MCF 10A (cell line): ENCODE measurements at regions not wholly inside any gene's neighbourhood (a gene's known extent, or its start where the extent isn't known, plus 50 kb on each side); places are given as distances from the start of the nearest gene placed in this dataset.

ENCODE experiments used
- BruUV-seq: library from RNA; stranded (reverse); fragments of 400-500 nt; replicated peaks from 2 replicates; lab custom pipeline; 2021; lab: Mats Ljungman, UMichigan
- CTCF ChIA-PET: fragments of 300-600 bp; sonication (Branson Sonifier 250); formaldehyde crosslinking; extraction: SDS; loops from one replicate; lab custom pipeline; 2021; ENCODE audit warnings: antibody characterized with exemption, inconsistent platforms; lab: Yijun Ruan, JAX
- POLR2A ChIA-PET: fragments of 300-600, 350-650 bp; sonication (Branson Sonifier 250); formaldehyde crosslinking; extraction: SDS; loops from one replicate; lab custom pipeline; 2020; ENCODE audit warnings: antibody characterized with exemption, inconsistent platforms; lab: Yijun Ruan, JAX
- DNase-seq: peaks from one replicate; pipeline ENCODE4 v3.0.0-alpha.2; 2018; ENCODE audit not compliant: unreplicated experiment
- H3K27ac Mint-ChIP-seq: one replicate; pipeline ENCODE4 v1.8.0; 2022; ENCODE audit warnings: mild to moderate bottlenecking, low read depth, mixed read lengths; ENCODE audit not compliant: unreplicated experiment
- H3K27me3 Mint-ChIP-seq: one replicate; pipeline ENCODE4 v1.8.0; 2022; ENCODE audit warnings: mixed read lengths; ENCODE audit not compliant: insufficient read depth, unreplicated experiment
- H3K36me3 Mint-ChIP-seq: one replicate; pipeline ENCODE4 v1.8.0; 2022; ENCODE audit warnings: mild to moderate bottlenecking, moderate library complexity, mixed read lengths; ENCODE audit not compliant: insufficient read depth, unreplicated experiment
- H3K4me1 Mint-ChIP-seq: one replicate; pipeline ENCODE4 v1.8.0; 2022; ENCODE audit warnings: mixed read lengths; ENCODE audit not compliant: insufficient read depth, unreplicated experiment
- H3K4me3 Mint-ChIP-seq: one replicate; pipeline ENCODE4 v1.8.0; 2022; ENCODE audit warnings: mild to moderate bottlenecking, moderate library complexity, mixed read lengths; ENCODE audit not compliant: unreplicated experiment
- H3K9me3 Mint-ChIP-seq: one replicate; pipeline ENCODE4 v1.8.0; 2022; ENCODE audit warnings: mixed read lengths; ENCODE audit not compliant: unreplicated experiment
- intact Hi-C: fragments of 100-400 bp; cut with micrococcal nuclease; formaldehyde crosslinking; loops from 2 replicates; pipeline ENCODE4 v1.14.1; 2022
- TF ChIP-seq, protein P1 (sequence below): fragments of 200-600 bp; IDR thresholded peaks from one replicate; pipeline ENCODE4 v1.8.0; 2022; ENCODE audit warnings: antibody characterized with exemption, mild to moderate bottlenecking; ENCODE audit not compliant: unreplicated experiment

DNA sequence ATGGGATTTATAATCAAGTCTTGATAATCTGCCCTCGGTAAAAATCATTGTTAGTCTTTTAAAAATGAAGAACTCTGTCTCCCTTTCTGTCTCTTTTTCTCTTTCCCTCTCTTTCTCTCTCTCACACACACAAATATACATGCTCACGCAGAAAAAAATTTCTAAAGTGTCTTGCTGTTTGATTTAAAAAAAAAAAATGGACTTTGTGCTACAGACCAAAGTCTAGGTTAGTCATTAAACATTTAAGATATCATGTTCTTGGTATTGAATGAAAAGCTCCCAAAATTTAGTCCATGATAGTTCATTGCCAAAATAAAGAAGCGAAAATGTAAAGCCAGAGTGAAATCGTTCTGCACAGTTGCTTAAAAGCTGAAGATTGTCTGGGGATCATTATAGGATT is 665.8 kb downstream of the SORCS1 start:
- Mint-ChIP-seq H3K4me3 (no peak overlapping the region), H3K4me1 (peaks cover 29% of the 10 kb centered on the region), H3K27ac (no peak overlapping the region), H3K27me3 (no peaks in the 10 kb centered on the region), H3K36me3 (no peaks in the 10 kb centered on the region), H3K9me3 (peaks cover 7% of the 10 kb centered on the region)
- intact Hi-C loops, result no loop called here
- BruUV-seq, result no TSS peak
- CTCF ChIA-PET, result interaction anchor here (0.6 kb wide), 1 partner anchor 1157 kb away, joined by 3 read pairs; no protein-coding TSS in a partner anchor
- POLR2A ChIA-PET, result interaction anchor here (0.7 kb wide), 1 partner anchor 10 kb away, joined by 4 read pairs; no protein-coding TSS in a partner anchor
- no peak for DNase-seq
- TF ChIP-seq, protein P1, sequence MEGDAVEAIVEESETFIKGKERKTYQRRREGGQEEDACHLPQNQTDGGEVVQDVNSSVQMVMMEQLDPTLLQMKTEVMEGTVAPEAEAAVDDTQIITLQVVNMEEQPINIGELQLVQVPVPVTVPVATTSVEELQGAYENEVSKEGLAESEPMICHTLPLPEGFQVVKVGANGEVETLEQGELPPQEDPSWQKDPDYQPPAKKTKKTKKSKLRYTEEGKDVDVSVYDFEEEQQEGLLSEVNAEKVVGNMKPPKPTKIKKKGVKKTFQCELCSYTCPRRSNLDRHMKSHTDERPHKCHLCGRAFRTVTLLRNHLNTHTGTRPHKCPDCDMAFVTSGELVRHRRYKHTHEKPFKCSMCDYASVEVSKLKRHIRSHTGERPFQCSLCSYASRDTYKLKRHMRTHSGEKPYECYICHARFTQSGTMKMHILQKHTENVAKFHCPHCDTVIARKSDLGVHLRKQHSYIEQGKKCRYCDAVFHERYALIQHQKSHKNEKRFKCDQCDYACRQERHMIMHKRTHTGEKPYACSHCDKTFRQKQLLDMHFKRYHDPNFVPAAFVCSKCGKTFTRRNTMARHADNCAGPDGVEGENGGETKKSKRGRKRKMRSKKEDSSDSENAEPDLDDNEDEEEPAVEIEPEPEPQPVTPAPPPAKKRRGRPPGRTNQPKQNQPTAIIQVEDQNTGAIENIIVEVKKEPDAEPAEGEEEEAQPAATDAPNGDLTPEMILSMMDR, result no peak

GRCh38 chr10:106495931-106496330 is 668.6 kb downstream of the SORCS1 start:
- Mint-ChIP-seq H3K27me3 (no peaks in the 10 kb centered on the region), H3K4me1 (peaks cover 19% of the 10 kb centered on the region), H3K9me3 (peaks cover 10% of the 10 kb centered on the region), H3K4me3 (no peak overlapping the region), H3K36me3 (no peaks in the 10 kb centered on the region), H3K27ac (no peak overlapping the region)
- POLR2A ChIA-PET, result interaction anchor here (0.8 kb wide), 1 partner anchor 55 kb away, joined by 3 read pairs; no protein-coding TSS in a partner anchor
- CTCF ChIA-PET, result interaction anchor here (0.9 kb wide), 1 partner anchor 9 kb away, joined by 3 read pairs; no protein-coding TSS in a partner anchor
- intact Hi-C loops, result no loop called here
- DNase-seq, result no peak
- BruUV-seq, result no TSS peak
- TF ChIP-seq, protein P1, result no peak

DNA sequence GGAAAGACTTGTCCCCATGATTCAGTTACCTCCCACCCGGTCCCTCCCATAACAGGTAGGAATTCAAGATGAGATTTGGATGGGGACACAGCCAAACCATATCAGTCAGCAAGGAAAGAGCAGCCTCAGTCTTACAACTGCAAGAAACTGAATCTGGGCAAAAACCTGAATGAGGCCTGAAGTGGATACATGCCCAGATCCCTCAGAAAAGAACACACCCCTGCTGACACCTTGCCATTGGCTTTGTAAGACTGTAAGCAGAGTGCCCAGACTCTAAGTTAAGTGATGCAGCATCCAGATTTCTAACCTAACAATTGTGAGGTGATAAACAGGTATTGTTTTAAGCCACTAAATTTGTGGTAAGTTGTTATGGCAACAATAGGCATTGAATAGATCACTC is 670.8 kb downstream of the SORCS1 start:
- ChIA-PET POLR2A (no interaction called here), CTCF (interaction anchor here (0.6 kb wide), 1 partner anchor 197 kb away, joined by 3 read pairs; no protein-coding TSS in a partner anchor)
- Mint-ChIP-seq H3K36me3 (no peaks in the 10 kb centered on the region), H3K4me3 (no peak overlapping the region), H3K9me3 (peaks cover 7% of the 10 kb centered on the region), H3K4me1 (no peaks in the 10 kb centered on the region), H3K27ac (no peak overlapping the region), H3K27me3 (no peaks in the 10 kb centered on the region)
- TF ChIP-seq, protein P1, result no peak
- DNase-seq, result no peak
- no TSS peak for BruUV-seq
- intact Hi-C loops, result no loop called here

DNA sequence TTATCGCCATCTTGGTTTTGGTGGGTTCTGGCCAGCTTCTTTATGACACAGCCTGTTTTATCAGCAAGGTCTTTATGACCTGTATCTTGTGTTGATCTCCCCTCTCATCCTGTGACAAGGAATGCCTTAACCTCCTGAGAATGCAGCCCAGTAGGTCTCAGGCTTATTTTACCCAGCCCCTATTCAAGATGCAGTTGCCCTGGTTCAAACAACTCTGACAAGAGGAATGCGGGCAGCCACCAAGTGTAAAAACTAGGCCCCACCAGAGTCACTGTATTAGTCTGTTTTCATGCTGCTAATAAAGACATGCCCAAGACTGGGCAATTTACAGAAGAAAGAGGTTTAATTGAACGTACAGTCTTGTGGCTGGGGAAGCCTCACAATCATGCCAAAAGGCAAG is 671.3 kb downstream of the SORCS1 start:
- Mint-ChIP-seq H3K27ac (no peak overlapping the region), H3K4me1 (no peaks in the 10 kb centered on the region), H3K9me3 (peaks cover 7% of the 10 kb centered on the region), H3K27me3 (no peaks in the 10 kb centered on the region), H3K36me3 (no peaks in the 10 kb centered on the region), H3K4me3 (no peak overlapping the region)
- TF ChIP-seq, protein P1, result no peak
- no peak for DNase-seq
- ChIA-PET POLR2A (no interaction called here), CTCF (no interaction called here)
- intact Hi-C loops, result no loop called here
- BruUV-seq, result no TSS peak
